Upper lobe of left lung (tissue), 4 donors: ENCODE measurements at regions not wholly inside any gene's neighbourhood (a gene's known extent, or its start where the extent isn't known, plus 50 kb on each side); places are given as distances from the start of the nearest gene placed in this dataset.

Source experiments
- EP300 ChIP-seq, 4 donors: sonication (generic); formaldehyde crosslinking; IDR thresholded peaks; one replicate each; pipeline ENCODE4 v1.5.1; 2017; ENCODE audit warnings: antibody characterized with exemption in 4 of 4, control low read depth in 2 of 4
- POLR2A ChIP-seq, 4 donors: fragments of 450-650 bp; IDR thresholded peaks; one replicate each; pipeline ENCODE4 v1.5.1; 2016 to 2017; ENCODE audit warnings: antibody characterized with exemption in 4 of 4, mild to moderate bottlenecking in 2 of 4
- POLR2AphosphoS5 ChIP-seq, 2 donors: sonication (generic); formaldehyde crosslinking; IDR thresholded peaks; one replicate each; pipeline ENCODE4 v1.5.1; 2017; ENCODE audit warnings: antibody characterized with exemption in 2 of 2
- TF ChIP-seq, protein P1 (sequence below), 6 experiments: fragments of 450-650 bp in 4 of 6; fragments of 200-600 bp in 2 of 6; sonication (generic) in 2 of 6; IDR thresholded peaks; one replicate each; pipeline ENCODE4 v1.5.1; 2016 to 2019; ENCODE audit warnings: antibody characterized with exemption in 6 of 6

- no peak for TF ChIP-seq POLR2A (IDR thresholded peaks at IDR 0.05)
- TF ChIP-seq, protein P1, sequence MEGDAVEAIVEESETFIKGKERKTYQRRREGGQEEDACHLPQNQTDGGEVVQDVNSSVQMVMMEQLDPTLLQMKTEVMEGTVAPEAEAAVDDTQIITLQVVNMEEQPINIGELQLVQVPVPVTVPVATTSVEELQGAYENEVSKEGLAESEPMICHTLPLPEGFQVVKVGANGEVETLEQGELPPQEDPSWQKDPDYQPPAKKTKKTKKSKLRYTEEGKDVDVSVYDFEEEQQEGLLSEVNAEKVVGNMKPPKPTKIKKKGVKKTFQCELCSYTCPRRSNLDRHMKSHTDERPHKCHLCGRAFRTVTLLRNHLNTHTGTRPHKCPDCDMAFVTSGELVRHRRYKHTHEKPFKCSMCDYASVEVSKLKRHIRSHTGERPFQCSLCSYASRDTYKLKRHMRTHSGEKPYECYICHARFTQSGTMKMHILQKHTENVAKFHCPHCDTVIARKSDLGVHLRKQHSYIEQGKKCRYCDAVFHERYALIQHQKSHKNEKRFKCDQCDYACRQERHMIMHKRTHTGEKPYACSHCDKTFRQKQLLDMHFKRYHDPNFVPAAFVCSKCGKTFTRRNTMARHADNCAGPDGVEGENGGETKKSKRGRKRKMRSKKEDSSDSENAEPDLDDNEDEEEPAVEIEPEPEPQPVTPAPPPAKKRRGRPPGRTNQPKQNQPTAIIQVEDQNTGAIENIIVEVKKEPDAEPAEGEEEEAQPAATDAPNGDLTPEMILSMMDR (IDR thresholded peaks at IDR 0.05) = no peak
- no peak for TF ChIP-seq POLR2AphosphoS5 (IDR thresholded peaks at IDR 0.05)
- no peak for TF ChIP-seq EP300 (IDR thresholded peaks at IDR 0.05)
Observed at GRCh38 chr5:28117691-28118090, 1079.3 kb upstream of the CDH9 start.
